Brain microvascular endothelial cell (primary cell): ENCODE measurements at regions not wholly inside any gene's neighbourhood (a gene's known extent, or its start where the extent isn't known, plus 50 kb on each side); places are given as distances from the start of the nearest gene placed in this dataset.

Experiments used
- DNase-seq: peaks from one replicate; pipeline ENCODE4 v3.0.0-alpha.2; 2020
- H3K27ac ChIP-seq: fragments of 250-450 bp; sonication (Bioruptor Pico); 2 replicates; pipeline ENCODE4 v1.5.1; 2020; ENCODE audit warnings: mild to moderate bottlenecking, moderate library complexity
- H3K27me3 ChIP-seq: fragments of 250-450 bp; sonication (Bioruptor Pico); replicated peaks from 2 replicates; pipeline ENCODE4 v1.5.1; 2020; ENCODE audit warnings: mild to moderate bottlenecking
- H3K36me3 ChIP-seq: fragments of 250-450 bp; sonication (Bioruptor Pico); replicated peaks from 2 replicates; pipeline ENCODE4 v1.5.1; 2020; ENCODE audit warnings: mild to moderate bottlenecking
- H3K4me3 ChIP-seq: 2 replicates; pipeline ENCODE4 v1.5.1; 2011; ENCODE audit warnings: low read depth, mild to moderate bottlenecking, control low read depth, low read length, moderate library complexity
- in situ Hi-C: cut with HindIII; loops from 2 replicates; pipeline ENCODE4 v1.10.0; 2017; ENCODE audit warnings: low sequenced_read_pairs, low pct_ligation_motif_present
- TF ChIP-seq, protein P1 (sequence below): IDR thresholded peaks from 2 replicates; pipeline ENCODE4 v1.5.1; 2011; ENCODE audit warnings: low read depth, mild to moderate bottlenecking, moderate library complexity, low read length, control low read depth, inconsistent platforms; ENCODE audit errors: missing control alignments

GRCh38 chr13:86399572-86399971, 600.4 kb upstream of the SLITRK6 start:
- in situ Hi-C loops: no loop called here
- TF ChIP-seq, protein P1, sequence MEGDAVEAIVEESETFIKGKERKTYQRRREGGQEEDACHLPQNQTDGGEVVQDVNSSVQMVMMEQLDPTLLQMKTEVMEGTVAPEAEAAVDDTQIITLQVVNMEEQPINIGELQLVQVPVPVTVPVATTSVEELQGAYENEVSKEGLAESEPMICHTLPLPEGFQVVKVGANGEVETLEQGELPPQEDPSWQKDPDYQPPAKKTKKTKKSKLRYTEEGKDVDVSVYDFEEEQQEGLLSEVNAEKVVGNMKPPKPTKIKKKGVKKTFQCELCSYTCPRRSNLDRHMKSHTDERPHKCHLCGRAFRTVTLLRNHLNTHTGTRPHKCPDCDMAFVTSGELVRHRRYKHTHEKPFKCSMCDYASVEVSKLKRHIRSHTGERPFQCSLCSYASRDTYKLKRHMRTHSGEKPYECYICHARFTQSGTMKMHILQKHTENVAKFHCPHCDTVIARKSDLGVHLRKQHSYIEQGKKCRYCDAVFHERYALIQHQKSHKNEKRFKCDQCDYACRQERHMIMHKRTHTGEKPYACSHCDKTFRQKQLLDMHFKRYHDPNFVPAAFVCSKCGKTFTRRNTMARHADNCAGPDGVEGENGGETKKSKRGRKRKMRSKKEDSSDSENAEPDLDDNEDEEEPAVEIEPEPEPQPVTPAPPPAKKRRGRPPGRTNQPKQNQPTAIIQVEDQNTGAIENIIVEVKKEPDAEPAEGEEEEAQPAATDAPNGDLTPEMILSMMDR: no peak
- Histone ChIP-seq H3K36me3 (no peaks in the 10 kb centered on the region), H3K27ac (no peak overlapping the region), H3K4me3 (no peak overlapping the region), H3K27me3 (no peaks in the 10 kb centered on the region)
- no peak for DNase-seq

DNA sequence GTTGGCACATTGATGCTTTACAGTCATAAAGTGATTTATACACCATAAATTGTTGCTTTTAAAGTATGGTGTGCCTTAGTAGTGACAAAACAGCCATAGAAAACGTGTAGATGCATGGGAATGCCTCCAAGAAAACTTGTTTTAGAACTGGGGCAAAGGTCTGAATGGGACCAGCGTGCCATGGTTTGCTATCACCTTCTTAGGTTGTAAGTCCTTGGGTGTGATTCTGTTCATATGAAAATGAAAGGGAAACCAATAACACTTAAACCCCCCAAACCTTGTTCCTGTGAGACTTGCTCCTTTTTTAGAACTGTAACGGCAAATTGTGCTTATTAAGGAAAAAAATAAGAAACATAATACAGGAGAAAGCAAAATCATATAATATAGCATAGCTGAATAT, 603.3 kb upstream of the SLITRK6 start:
- in situ Hi-C loops: no loop called here
- Histone ChIP-seq H3K27ac (no peak overlapping the region), H3K36me3 (no peaks in the 10 kb centered on the region), H3K27me3 (no peaks in the 10 kb centered on the region), H3K4me3 (no peak overlapping the region)
- TF ChIP-seq, protein P1: no peak
- no peak for DNase-seq

GRCh38 chr13:86403181-86403580, 604.0 kb upstream of the SLITRK6 start:
- TF ChIP-seq, protein P1: no peak
- DNase-seq: no peak
- Histone ChIP-seq H3K36me3 (no peaks in the 10 kb centered on the region), H3K27ac (no peak overlapping the region), H3K27me3 (no peaks in the 10 kb centered on the region), H3K4me3 (no peak overlapping the region)
- in situ Hi-C loops: no loop called here

- no peak for DNase-seq
- in situ Hi-C loops: no loop called here
- H3K4me3 ChIP-seq: no peak overlapping the region
- H3K27ac ChIP-seq: no peak overlapping the region
- no peaks in the 10 kb centered on the region for H3K27me3 ChIP-seq
- no peaks in the 10 kb centered on the region for H3K36me3 ChIP-seq
- TF ChIP-seq, protein P1: no peak
These were observed 610.4 kb upstream of the SLITRK6 start for GRCh38 chr13:86409466-86410241.

- no peak overlapping the region for H3K4me3 ChIP-seq
- DNase-seq: no peak
- in situ Hi-C loops: no loop called here
- TF ChIP-seq, protein P1: no peak
- H3K27me3 ChIP-seq: no peaks in the 10 kb centered on the region
- no peaks in the 10 kb centered on the region for H3K36me3 ChIP-seq
- H3K27ac ChIP-seq: no peak overlapping the region
These were observed 626.1 kb upstream of the SLITRK6 start for GRCh38 chr13:86425170-86425815.
